Activated CD8-positive, alpha-beta memory T cell treated with anti-CD3 and anti-CD28 coated beads for 1 hour (primary cell): ENCODE measurements at regions not wholly inside any gene's neighbourhood (a gene's known extent, or its start where the extent isn't known, plus 50 kb on each side); places are given as distances from the start of the nearest gene placed in this dataset.
"Not testable (repeated sequence)": the region's sequence is repeated elsewhere in the genome, so short reads cannot be mapped to it uniquely, and the experiment has no call there.

Experiments used
- DNase-seq, 2 donors: peaks; one replicate each; pipeline ENCODE4 v3.0.0-alpha.2; 2020; ENCODE audit warnings: low read depth in 1 of 2; ENCODE audit errors: extremely low read depth in 1 of 2

DNA sequence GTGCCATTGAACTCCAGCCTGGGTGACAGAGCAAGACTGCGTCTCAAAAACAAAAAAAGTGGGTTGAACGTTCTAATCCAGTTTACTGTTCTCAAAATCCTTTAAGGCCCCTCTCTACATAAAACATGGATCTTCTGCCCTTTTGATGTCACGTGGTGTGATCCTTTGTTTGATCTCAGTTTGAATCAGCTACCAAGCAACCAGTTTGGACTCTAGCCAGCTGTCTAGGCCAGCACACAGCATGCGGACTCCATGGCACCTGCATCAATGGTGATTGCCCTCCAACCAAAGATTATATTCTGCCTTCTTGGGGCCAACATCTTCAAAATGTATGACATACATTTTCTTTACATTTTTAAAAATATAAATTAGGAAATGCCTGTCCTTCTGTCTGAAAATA is 365.4 kb downstream of the NDFIP2 start:
- no peak for DNase-seq

DNA sequence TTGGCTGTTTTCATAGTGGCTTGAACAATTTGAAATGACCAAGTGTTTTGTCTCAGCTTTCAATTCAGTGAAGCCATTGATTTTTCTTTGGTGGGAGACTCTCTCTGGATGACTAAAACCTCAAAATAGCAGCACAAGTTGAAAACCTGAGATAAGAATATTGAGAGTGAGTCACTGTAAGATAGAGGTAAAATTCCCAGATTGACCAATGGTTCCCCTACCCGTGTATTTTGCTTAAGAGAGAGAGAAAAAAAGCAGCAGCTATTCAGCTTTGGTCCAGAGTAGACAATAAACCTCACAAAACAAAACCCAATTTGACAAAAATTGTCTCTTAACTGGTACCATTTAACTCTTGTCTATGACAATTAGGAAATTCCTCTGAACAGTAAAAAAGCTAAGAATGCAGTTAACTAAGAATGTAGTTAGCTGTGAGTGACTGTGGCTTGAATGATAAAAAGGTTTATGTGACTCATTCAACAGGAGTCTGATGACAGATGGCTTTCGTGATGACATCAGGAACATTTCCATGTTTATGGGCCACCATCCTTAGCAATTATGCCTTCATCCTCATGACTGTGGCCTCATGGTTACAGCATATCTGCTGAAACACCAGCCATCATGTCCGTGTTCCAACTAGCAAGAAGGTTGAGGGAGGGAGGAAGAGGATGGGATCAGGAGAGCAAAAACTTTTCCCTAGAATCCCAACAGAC is 356.9 kb downstream of the NDFIP2 start:
- no peak for DNase-seq

DNA sequence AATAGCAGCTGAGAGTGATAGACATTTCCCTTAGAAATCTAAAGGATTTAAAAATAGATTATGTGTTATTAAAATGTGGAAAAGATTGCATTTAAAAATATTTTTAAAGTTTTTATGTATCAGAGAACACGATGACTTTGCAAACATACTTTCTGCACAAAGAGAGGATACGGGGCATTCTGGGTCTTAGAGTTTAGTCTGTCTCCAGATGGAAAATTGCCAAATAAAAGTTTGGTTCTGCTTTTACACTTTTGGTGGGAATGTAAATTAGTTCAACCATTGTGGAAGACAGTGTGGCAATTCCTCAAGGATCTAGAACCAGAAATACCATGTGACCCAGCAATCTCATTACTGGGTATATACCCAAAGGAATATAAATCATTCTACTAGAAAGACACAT is 355.2 kb downstream of the NDFIP2 start:
- not testable (repeated sequence) for DNase-seq

DNA sequence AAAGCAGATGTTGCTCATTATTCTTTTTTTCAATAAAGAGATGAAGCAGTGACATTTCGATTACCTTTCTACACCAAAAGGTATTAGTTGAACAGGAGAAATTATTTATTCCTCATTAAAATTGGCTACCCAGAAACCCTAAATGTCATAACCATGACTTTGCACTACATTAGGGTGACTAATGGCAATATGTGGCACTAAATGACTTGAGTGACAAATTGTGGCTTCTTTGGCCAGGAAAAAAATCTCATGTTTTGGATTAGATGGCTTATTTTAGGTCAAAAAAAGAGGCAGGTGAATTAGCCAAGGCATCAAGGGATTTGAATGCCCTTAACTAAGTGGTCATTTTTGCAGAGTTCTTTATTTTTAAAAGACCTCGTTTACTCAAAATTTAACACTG is 353.9 kb downstream of the NDFIP2 start:
- no peak for DNase-seq

GRCh38 chr13:79833991-79834390 is 353.0 kb downstream of the NDFIP2 start:
- no peak for DNase-seq

DNA sequence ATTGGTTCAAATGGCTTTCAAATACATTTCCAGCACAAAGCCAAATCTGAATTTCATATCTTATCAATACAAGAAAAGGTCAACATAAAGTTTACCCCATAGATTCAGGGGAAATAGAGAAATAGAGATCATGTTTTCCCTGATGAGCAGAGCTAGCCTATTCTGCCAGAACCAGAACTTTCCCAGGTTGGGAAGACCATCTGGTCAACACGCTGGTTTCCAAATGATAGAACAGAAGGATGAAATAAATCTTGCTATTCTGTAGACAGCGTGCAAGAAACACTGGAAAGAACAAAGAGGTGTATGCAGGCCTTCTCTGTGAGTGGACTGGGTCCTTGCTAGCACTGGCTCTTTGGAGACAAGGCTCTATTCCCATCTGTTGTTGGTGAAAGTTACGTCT is 350.6 kb downstream of the NDFIP2 start:
- DNase-seq: no peak

- no peak for DNase-seq
Measured at GRCh38 chr13:79830945-79831344, 350.0 kb downstream of the NDFIP2 start.

GRCh38 chr13:79830426-79830825 is 349.5 kb downstream of the NDFIP2 start:
- no peak for DNase-seq

GRCh38 chr13:79829880-79830279 is 348.9 kb downstream of the NDFIP2 start:
- DNase-seq: no peak

- DNase-seq: no peak
Measured at GRCh38 chr13:79825959-79826358, 345.0 kb downstream of the NDFIP2 start.

- DNase-seq: no peak
Measured at GRCh38 chr13:79815041-79815440, 334.1 kb downstream of the NDFIP2 start.

GRCh38 chr13:79812070-79812850 is 331.3 kb downstream of the NDFIP2 start:
- no peak for DNase-seq

DNA sequence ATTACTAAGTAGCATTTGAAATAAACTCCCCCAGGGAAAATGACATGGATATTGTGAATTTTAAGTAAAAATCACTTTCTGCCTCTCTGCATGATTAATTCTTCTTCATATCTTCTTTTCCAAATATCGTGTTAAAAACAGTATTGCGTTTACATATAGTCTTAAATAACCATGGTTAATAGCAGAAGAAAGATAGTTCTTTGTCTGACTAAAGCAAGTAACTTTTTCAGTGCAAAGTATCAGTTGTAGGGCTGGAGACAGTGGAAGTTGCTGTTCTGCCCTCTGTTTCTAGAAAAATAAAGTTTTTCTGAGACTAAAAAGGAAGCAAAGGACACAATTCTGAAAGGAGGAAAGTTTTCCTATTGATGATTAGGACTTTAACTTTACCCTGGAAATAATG is 330.2 kb downstream of the NDFIP2 start:
- DNase-seq: no peak

GRCh38 chr13:79810669-79811068 is 329.7 kb downstream of the NDFIP2 start:
- no peak for DNase-seq

DNA sequence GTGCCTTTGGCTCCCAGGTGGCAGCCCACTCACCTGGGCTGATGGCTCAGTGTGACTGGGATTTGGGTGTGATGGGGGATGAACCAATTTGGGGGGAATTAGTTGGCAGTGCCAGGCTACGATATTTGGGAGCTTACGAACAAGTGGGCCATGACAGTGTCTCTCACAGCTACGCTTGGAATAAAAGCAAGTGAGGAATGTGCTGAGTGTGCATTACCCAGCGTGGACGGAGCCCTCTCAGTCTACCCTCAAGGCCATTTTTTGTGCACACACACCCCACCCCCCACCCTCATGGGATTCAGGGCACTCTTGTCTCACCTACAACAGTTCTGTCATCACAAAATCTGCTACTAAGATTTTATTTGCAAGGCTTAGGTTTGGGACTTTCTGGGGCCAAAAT is 329.1 kb downstream of the NDFIP2 start:
- no peak for DNase-seq

GRCh38 chr13:79808475-79808874 is 327.5 kb downstream of the NDFIP2 start:
- no peak for DNase-seq

DNA sequence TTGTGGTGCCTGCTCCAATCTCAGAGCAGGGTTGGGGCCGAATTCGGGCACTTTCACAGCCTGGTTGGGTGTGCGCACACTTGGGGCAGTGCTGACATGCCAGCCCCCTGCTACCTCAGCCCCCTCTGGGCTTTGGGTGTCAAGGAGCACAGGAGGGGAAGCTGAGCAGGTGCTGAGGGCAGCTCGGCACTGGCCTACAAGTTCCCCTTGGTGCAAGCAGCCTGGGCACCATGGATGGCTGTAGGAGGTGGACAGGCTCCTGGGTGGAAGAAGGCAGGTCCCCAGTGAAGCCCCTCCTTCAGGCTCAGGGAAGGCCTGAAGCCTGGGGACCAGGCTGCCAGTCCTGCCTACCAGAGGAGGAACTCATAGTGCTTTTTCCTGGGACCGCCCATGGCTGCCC is 326.6 kb downstream of the NDFIP2 start:
- no peak for DNase-seq

- no peak for DNase-seq
Measured at GRCh38 chr13:79806821-79807220, 325.9 kb downstream of the NDFIP2 start.

GRCh38 chr13:79805317-79805716 is 324.4 kb downstream of the NDFIP2 start:
- no peak for DNase-seq

DNA sequence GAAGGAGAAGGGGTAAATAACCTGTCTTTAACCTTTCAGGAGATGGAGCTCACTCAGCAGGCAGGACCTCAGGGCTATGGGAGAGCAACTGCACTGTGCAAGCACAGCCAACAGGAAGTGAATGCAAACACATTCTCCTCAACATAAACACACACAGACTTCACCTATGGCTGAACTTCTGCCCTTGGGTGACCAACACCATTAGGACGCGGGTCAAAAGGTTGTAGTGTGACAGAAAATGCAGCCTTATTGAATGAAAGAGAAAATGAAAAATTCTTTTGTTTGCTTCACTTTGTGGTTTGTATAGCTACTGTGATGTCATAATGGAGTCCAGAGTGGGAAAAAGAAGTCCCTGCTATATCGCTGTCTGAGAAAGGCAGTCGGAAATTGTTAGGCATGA is 323.0 kb downstream of the NDFIP2 start:
- no peak for DNase-seq

GRCh38 chr13:79803296-79803695 is 322.3 kb downstream of the NDFIP2 start:
- no peak for DNase-seq

GRCh38 chr13:79802389-79803085 is 321.6 kb downstream of the NDFIP2 start:
- DNase-seq: no peak
